ENCODE measurements at regions not wholly inside any gene's neighbourhood (a gene's known extent, or its start where the extent isn't known, plus 50 kb on each side); places are given as distances from the start of the nearest gene placed in this dataset.

DNA sequence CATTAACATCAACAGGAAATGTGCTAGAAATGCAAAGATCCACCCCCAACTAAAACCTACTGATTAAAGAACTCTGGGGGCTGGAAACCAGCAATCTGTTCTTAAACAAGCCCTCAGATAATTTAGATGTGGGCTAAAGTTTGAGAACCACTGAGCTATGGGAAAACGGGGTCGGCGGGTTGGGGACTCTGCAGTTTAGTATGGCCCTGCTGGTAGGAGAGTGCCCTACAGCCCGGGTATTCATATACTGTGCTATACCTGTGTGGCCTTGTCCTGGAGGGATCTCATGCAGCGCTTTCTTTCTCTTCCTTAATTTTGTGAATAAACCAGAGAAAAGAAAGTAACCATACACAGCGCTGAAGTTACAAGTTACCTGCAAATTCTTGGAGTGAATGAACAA lies 189.7 kb upstream of the GBE1 start:
- DNase-seq: no peak

DNA sequence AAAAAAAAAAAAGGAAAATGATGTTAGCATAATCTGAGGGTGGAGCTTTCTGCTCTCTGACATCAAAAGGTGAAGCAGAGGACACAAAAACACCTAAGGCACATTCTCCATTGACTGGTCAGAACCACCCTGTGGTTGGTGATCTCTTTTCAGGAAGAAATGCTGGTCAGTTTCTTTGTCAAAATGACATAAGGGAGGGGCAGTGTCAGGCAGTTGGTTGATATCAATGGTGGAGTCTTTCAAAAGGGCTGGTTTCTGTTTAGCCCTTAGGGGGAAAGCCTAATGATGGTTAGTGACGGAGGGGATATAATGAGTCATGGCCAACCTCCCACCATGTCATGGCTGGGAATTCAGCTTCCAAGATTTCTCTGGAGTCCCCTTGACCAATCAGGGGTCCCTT lies 185.9 kb upstream of the GBE1 start:
- no peak for DNase-seq

- DNase-seq: no peak
These were observed 177.2 kb upstream of the GBE1 start for GRCh38 chr3:81938681-81939080.

DNA sequence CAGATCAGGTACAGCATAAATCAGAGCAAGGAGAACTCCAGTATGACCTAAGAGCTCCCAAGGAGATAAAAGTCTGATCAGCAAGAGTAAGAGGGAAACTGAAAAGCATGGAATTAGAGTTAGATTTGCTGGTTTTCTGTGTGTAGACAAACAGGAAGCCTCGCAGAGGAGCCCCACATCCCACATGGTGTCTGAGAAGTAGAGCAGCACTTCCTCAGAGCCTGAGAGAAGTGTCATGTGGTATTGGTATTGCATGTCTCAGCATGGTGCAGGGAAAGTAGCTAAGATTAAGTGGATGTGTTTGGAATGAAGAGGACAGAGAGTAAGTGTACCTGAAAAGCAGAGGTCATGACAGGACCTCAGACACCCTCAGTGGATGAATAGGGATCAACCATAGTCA lies 175.4 kb upstream of the GBE1 start:
- DNase-seq: no peak

- DNase-seq: no peak
These were observed 171.2 kb upstream of the GBE1 start for GRCh38 chr3:81932681-81933080.

- no peak for DNase-seq
These were observed 170.1 kb upstream of the GBE1 start for GRCh38 chr3:81931265-81932251.

DNA sequence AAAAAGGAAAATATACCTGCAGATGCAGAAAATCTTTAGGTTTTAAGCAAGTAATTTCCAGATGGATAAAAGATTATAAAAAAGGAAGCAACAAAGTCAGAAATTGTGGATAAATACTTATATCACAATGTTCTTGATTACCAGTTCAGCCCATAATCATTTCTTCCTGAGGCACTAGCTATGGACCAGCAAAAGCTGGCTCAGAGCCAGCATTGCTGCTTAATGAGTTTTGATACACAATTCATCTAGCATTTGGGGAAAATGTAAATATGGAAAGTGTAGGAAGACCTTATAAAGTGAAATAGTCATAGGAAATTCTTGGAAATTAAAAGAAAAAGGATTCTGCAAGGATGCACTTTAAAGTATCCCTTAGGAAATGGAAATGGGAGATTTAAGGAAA lies 168.3 kb upstream of the GBE1 start:
- DNase-seq: no peak

DNA sequence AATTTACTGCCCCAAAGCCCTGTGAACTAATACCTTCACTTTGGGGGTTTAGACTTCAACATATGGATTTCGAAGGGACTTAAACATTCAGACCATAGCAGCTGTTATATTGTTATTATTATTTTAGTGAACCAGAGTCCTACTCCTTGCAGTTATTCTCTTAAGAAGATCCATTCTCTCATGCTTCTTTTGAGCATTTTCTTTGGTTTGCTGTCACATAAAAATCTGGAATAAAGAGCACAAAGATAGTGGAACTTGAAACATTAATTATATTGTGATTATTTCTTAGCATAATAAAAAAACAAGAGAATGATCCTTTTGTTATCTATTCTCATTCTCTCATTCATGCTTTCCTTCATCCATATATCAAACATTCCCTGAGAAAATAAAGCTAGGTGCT lies 166.4 kb upstream of the GBE1 start:
- no peak for DNase-seq

DNA sequence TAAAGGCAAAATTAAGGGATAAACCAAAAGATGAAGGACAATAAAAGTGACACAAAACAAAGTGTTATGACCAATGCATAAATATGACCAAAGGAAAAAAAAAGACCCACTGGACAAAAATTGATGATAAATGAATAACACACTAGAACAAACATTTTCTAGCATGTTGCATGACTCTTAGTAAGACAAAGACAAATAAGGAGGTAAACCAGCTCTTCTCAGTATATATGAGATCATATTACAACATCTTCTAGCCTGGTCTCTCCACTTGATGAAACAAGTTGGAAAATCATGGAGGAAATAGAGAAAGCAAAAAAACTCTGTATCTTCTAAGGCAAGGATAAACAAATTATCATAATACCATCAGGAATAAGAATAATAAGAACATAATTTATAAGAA lies 163.9 kb upstream of the GBE1 start:
- DNase-seq: no peak

- no peak for DNase-seq
These were observed 161.6 kb upstream of the GBE1 start for GRCh38 chr3:81923038-81923437.

DNA sequence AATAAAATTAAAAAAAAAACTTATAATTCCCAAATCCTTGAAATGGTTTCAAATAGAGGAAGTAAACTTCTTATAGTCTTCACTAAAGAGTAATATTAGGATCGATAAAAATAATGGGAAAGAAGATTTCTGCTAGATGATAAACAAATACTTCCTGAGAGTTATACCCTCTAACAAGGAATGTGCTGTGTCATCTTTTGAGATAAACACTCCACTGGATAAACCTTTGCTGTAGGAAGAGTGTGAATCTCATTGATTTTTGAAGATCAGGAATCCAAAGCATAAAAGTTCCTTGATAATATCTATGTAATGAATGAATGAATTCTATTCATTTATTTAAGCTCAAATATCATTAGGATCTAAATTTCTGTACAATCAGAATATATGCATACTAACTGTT lies 161.0 kb upstream of the GBE1 start:
- no peak for DNase-seq

DNA sequence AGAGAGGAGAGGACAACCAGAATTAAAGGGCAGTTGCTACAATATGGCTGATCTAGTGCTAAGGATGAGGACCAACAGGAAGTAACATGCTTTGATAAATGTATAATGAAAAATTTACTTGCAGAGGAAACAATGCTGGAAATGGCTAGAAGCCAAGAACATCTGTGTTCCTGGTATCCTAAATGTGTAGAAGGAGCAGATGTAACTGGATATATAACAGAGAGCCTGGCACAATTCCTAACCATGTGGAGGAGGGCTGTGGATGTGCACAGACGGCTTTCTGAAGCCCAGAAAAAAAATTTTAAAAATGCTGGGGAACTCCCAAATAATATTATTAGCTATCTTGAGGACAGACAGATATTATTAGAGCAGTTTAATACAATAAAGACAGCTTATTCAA lies 159.4 kb upstream of the GBE1 start:
- DNase-seq: no peak

DNA sequence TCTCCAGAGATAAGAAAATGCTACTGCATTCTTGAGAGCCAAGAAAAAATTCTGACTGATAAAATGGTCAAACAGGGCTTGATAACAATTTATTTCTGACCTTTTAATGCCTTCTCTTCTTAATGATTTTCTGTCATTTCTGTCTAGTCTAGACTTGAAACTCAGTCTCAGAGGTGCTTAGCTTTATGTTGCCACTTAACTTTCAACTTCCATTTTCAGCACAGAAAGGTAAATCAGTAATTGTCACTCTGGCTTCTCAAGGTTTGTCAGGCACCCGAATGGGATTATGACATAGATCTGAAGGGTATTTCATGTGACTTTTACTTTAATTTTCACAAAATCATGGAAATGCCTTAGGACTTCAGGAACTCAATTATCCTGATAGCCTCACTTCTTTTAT lies 155.4 kb upstream of the GBE1 start:
- no peak for DNase-seq

DNA sequence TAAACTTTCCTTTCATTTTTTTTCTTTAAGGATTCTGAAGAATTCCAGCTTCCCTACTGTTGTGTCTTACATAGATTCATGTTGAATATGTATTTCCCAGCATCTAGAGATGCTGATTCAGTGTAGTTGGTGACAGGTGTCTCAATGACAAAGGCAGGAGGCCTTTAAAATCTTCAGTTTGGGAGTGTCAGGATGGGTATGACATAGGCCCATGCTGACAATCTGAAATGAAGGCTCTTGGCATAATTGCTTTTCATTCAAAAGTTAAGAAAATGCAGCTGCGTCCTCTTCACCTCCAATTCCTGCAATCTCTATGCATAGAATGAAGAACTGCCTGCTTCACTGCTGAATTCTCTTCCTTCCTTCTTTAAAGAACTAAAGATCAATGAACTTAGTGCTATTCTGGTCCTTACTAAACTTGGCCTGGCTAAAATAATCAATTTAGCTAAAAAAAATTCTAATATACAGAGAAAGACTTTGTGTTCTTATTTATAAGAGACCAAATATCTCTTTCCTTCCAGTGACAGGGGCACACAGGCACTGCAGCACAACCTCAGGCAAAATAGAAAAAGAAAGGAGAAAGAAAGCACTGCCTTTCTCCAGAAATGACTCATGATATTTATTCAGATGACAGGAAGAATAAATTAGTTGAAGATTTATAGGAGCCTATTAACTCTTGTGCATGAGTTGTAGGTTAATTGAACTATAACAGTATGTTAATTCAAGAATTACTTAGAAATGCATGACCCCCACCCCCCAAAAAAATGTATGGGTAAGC lies 152.6 kb upstream of the GBE1 start:
- no peak for DNase-seq

DNA sequence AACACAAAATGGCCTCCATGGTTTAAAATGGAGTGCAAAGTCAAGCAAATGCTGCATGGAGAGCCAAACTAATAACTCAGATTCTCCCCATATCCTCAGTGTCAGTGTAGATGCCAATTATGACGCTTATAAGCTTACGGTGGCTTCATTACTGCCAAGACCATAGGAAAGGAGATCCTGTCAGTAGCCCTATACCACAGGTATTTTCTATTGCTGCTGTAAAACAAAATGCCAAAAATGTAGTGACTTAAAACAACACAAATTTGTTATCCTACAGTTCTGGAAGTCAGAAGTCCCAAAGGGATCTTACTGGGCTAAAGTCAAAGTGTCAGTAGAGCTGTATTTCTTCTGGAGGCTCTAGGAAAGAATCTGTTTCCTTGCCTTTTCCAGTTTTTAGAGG lies 149.8 kb upstream of the GBE1 start:
- DNase-seq: no peak

- DNase-seq: no peak
These were observed 148.9 kb upstream of the GBE1 start for GRCh38 chr3:81910244-81910852.

DNA sequence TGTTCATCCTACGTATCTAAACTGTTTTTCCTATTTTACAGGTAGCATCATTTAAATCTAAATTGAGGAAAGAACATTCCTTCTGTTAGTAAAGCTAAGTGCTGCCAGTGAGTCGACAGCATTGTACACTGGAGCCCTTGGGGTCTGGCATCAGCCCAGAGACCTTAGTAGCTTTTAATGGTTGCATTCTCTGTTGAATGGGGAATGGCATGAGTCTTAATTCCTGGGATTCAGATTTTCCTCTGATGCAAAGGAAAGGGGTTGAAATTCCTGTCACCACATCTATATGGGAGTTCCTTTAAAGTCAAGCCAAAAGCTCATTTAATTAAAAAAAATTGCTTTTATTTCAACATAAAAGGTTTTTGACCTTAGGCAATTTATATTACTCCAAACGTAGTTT lies 148.4 kb upstream of the GBE1 start:
- no peak for DNase-seq

GRCh38 chr3:81908561-81908960 lies 147.1 kb upstream of the GBE1 start:
- no peak for DNase-seq

DNA sequence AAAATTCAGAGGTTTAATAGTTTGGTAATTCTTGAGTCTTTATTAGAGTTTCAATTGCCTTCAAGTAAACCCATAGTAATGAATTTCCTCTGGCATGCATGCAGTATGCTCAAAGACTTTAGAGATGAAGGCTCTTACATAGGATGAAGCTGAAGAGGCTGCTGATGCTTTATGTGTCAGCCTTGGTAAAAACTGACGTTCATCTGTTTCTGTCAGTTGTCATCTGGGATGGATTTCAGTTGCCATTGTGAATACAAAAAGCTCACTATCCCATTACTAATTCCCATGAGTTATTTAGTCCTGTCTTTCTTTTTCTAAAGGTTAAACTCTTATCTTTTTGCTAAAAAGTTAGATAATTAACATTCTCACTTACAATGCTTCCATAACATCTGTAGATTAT lies 136.9 kb upstream of the GBE1 start:
- no peak for DNase-seq

DNA sequence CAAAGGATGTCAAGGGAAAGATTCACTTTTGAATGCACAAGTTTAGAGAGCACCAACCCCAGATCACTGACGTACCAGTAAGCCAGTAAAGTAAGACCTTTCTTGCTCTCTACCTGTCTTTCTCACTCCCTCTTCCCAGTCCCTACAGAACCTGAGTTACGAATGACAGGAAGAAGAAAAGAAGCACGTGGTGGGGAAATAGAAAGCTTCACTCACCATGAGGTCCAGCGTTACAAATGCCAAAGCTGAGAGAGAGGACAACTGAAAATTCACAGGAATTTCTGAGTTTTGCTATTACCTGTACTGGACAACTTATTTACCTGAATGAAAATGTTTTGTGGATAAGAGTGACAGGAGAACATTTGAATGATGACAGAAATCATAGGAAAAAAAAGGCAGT lies 133.2 kb upstream of the GBE1 start:
- no peak for DNase-seq

DNA sequence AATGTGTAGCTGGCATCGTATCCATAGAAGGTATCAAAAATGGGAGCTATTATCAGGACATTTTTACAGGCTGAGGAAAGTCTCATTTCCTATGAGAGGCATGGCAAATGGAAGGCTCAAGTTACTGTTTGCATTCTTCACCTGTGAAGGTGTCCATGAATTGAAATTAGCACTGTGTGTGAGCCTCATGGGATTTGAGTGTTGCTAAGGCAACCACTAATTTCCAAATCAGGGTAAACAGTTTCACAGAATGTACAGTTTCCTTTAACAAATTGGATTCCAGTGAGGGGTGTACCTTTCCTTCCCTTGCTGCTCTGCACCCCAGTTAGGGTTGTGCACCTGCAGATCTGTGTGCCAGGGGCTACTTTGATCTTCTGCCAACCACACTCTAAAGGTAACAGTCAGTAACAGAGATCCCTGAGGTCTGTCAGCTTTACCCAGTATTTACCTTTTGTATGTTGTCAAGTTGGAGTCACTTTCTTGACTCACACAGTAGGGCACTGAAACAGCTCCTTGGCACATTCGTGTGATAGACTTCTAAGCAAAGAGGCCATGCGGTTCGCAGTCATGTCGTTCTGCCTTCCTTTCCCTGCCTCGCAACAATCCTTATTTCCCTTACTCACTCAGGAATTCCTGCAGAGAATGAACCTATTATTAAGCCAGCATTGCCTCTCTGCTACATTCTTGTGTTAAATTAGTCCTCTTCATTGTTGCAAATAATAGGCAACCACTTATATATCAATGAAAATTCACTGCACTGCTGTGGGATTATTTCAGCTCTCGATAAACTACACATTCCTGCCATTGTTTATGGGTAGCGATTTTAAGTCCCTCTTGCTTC lies 129.8 kb upstream of the GBE1 start:
- DNase-seq: peak; percentile 21

- no peak for DNase-seq
These were observed 127.6 kb upstream of the GBE1 start for GRCh38 chr3:81888914-81889557.
